Liver (tissue), 8 donors: ENCODE measurements at regions not wholly inside any gene's neighbourhood (a gene's known extent, or its start where the extent isn't known, plus 50 kb on each side); places are given as distances from the start of the nearest gene placed in this dataset.

Experiments used
- DNase-seq: peaks from one replicate; pipeline ENCODE4 v3.0.0-alpha.2; 2017; ENCODE audit warnings: low spot score
- H3K27ac ChIP-seq, 2 donors: one replicate each; pipeline ENCODE4 v1.7.0; 2013; ENCODE audit warnings: inconsistent platforms in 2 of 2, low read length in 2 of 2, control low read depth in 1 of 2, low read depth in 1 of 2, mild to moderate bottlenecking in 1 of 2
- H3K27me3 ChIP-seq, 4 donors: one replicate each; pipeline versions ENCODE4 v1.6.1 to v1.7.0; 2013; ENCODE audit warnings: low read length in 3 of 4, inconsistent platforms in 1 of 4, mild to moderate bottlenecking in 1 of 4, moderate library complexity in 1 of 4; ENCODE audit not compliant: control insufficient read depth in 4 of 4, insufficient read depth in 4 of 4
- H3K36me3 ChIP-seq, 4 donors: one replicate each; pipeline versions ENCODE4 v1.6.1 to v1.7.0; 2013; ENCODE audit warnings: low read length in 3 of 4, mild to moderate bottlenecking in 3 of 4, low read depth in 1 of 4, moderate library complexity in 1 of 4; ENCODE audit not compliant: control insufficient read depth in 4 of 4, insufficient read depth in 3 of 4
- H3K4me1 ChIP-seq, 4 donors: one replicate each; pipeline versions ENCODE4 v1.6.1 to v1.7.0; 2013; ENCODE audit warnings: low read length in 3 of 4, mild to moderate bottlenecking in 3 of 4, moderate library complexity in 1 of 4; ENCODE audit not compliant: control insufficient read depth in 4 of 4, insufficient read depth in 4 of 4
- H3K4me3 ChIP-seq, 3 donors: one replicate each; pipeline versions ENCODE4 v1.6.1 to v1.7.0; 2013; ENCODE audit warnings: low read length in 3 of 3, control low read depth in 1 of 3, low read depth in 1 of 3, mild to moderate bottlenecking in 1 of 3
- H3K9ac ChIP-seq, 2 donors: one replicate each; pipeline ENCODE4 v1.7.0; 2013; ENCODE audit warnings: low read length in 2 of 2, mild to moderate bottlenecking in 2 of 2, moderate library complexity in 2 of 2, control low read depth in 1 of 2, low read depth in 1 of 2
- H3K9me3 ChIP-seq, 4 donors: one replicate each; pipeline versions ENCODE4 v1.6.1 to v1.7.0; 2013; ENCODE audit warnings: low read length in 3 of 4; ENCODE audit not compliant: control insufficient read depth in 4 of 4
- EGR1 ChIP-seq, 2 donors: IDR thresholded peaks; 2 replicates each; pipeline ENCODE4 v1.6.1; 2016 to 2018; ENCODE audit warnings: antibody characterized with exemption in 2 of 2, low read depth in 2 of 2
- FOXA1 ChIP-seq: IDR thresholded peaks from 2 replicates; pipeline ENCODE4 v1.6.1; 2016; ENCODE audit warnings: antibody characterized with exemption
- GABPA ChIP-seq, 2 donors: IDR thresholded peaks in 1 of 2; conservative IDR thresholded peaks in 1 of 2; 2 replicates each; pipeline ENCODE4 v1.6.1; 2016; ENCODE audit warnings: antibody characterized with exemption in 2 of 2, mild to moderate bottlenecking in 1 of 2, moderate library complexity in 1 of 2
- HNF4A ChIP-seq, 2 donors: conservative IDR thresholded peaks; 2 replicates each; pipeline ENCODE4 v1.6.1; 2016; ENCODE audit warnings: antibody characterized with exemption in 2 of 2, mild to moderate bottlenecking in 2 of 2
- HNF4G ChIP-seq: IDR thresholded peaks from 2 replicates; pipeline ENCODE4 v1.6.1; 2016; ENCODE audit warnings: antibody characterized with exemption
- JUND ChIP-seq, 2 donors: IDR thresholded peaks; 2 replicates each; pipeline ENCODE4 v1.6.1; 2016; ENCODE audit warnings: antibody characterized with exemption in 2 of 2
- NR2F2 ChIP-seq: IDR thresholded peaks from 2 replicates; pipeline ENCODE4 v1.6.1; 2016; ENCODE audit warnings: antibody characterized with exemption
- RAD21 ChIP-seq, 2 donors: IDR thresholded peaks; 2 replicates each; pipeline ENCODE4 v1.6.1; 2016; ENCODE audit warnings: antibody characterized with exemption in 2 of 2, mild to moderate bottlenecking in 2 of 2
- SP1 ChIP-seq: IDR thresholded peaks from 2 replicates; pipeline ENCODE4 v1.6.1; 2018; ENCODE audit warnings: antibody characterized with exemption, mild to moderate bottlenecking
- TAF1 ChIP-seq: conservative IDR thresholded peaks from 2 replicates; pipeline ENCODE4 v1.6.1; 2016; ENCODE audit warnings: antibody characterized with exemption, mild to moderate bottlenecking
- YY1 ChIP-seq: IDR thresholded peaks from 2 replicates; pipeline ENCODE4 v1.6.1; 2016; ENCODE audit warnings: antibody characterized with exemption, mild to moderate bottlenecking
- WGBS: extraction: QIAGEN DNeasy Blood & Tissue Kit; methylation state at CpG from one replicate; pipeline ENCODE4 v1.1.7; 2013; 5-methylcytosine and 5-hydroxymethylcytosine counted together
- TF ChIP-seq, protein P1 (sequence below): fragments of 150-350 bp; IDR thresholded peaks from 2 replicates; pipeline ENCODE4 v1.5.1; 2017; ENCODE audit warnings: improper control_type of control experiment, low read depth, low read length; ENCODE audit not compliant: missing input control
- TF ChIP-seq, protein P2 (sequence below): IDR thresholded peaks from 2 replicates; pipeline ENCODE4 v1.6.1; 2016; ENCODE audit warnings: antibody characterized with exemption
- TF ChIP-seq, protein P3 (sequence below): IDR thresholded peaks from 2 replicates; pipeline ENCODE4 v1.6.1; 2016; ENCODE audit warnings: antibody characterized with exemption
- TF ChIP-seq, protein P4 (sequence below): IDR thresholded peaks from 2 replicates; pipeline ENCODE4 v1.6.1; 2016; ENCODE audit warnings: antibody characterized with exemption, mild to moderate bottlenecking
- donor health status: healthy.
- donor health status: healthy.
- donor health status: healthy.
- donor health status: healthy.
- donor health status: healthy.

DNA sequence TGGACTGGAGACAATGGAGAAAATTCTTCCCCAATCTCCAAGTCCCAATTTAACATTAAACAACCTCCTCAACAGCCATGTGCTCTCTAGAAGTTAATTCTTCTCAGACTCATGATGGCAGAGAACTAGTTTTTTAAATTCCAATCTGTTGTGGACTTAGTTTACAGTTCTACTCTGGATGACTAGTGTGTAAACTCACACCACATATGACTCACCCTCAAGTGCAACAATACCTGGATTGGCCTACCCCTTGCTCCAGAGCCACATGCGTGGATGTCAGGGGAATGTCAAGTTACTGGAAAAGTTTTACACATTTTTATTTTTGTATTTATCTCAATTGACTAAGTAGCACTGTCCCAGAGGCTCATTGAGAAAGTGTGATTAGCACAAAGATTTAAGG is 136.0 kb upstream of the EFNA5 start:
- Histone ChIP-seq H3K4me3 (no peak overlapping the region), H3K9me3 (no peaks in the 10 kb centered on the region), H3K27ac (no peak overlapping the region), H3K9ac (no peak overlapping the region), H3K4me1 (no peaks in the 10 kb centered on the region), H3K27me3 (no peaks in the 10 kb centered on the region), H3K36me3 (no peaks in the 10 kb centered on the region)
- TF ChIP-seq YY1: no peak
- TF ChIP-seq RAD21 (IDR thresholded peaks at IDR 0.05): no peak
- no peak for TF ChIP-seq FOXA1
- TF ChIP-seq SP1: no peak
- TF ChIP-seq EGR1 (IDR thresholded peaks at IDR 0.05; ENCODE audit: low read depth in 2 of 2): no peak
- TF ChIP-seq, protein P1, sequence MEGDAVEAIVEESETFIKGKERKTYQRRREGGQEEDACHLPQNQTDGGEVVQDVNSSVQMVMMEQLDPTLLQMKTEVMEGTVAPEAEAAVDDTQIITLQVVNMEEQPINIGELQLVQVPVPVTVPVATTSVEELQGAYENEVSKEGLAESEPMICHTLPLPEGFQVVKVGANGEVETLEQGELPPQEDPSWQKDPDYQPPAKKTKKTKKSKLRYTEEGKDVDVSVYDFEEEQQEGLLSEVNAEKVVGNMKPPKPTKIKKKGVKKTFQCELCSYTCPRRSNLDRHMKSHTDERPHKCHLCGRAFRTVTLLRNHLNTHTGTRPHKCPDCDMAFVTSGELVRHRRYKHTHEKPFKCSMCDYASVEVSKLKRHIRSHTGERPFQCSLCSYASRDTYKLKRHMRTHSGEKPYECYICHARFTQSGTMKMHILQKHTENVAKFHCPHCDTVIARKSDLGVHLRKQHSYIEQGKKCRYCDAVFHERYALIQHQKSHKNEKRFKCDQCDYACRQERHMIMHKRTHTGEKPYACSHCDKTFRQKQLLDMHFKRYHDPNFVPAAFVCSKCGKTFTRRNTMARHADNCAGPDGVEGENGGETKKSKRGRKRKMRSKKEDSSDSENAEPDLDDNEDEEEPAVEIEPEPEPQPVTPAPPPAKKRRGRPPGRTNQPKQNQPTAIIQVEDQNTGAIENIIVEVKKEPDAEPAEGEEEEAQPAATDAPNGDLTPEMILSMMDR: no peak
- TF ChIP-seq HNF4A (conservative IDR thresholded peaks at IDR 0.05): no peak
- TF ChIP-seq GABPA (IDR thresholded peaks at IDR 0.05 in 1 of 2, conservative IDR thresholded peaks at IDR 0.05 in 1 of 2): no peak
- no peak for TF ChIP-seq TAF1
- TF ChIP-seq JUND (IDR thresholded peaks at IDR 0.05): no peak
- TF ChIP-seq, protein P2, sequence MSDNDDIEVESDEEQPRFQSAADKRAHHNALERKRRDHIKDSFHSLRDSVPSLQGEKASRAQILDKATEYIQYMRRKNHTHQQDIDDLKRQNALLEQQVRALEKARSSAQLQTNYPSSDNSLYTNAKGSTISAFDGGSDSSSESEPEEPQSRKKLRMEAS: no peak
- TF ChIP-seq, protein P3, sequence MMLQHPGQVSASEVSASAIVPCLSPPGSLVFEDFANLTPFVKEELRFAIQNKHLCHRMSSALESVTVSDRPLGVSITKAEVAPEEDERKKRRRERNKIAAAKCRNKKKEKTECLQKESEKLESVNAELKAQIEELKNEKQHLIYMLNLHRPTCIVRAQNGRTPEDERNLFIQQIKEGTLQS: no peak
- TF ChIP-seq, protein P4, sequence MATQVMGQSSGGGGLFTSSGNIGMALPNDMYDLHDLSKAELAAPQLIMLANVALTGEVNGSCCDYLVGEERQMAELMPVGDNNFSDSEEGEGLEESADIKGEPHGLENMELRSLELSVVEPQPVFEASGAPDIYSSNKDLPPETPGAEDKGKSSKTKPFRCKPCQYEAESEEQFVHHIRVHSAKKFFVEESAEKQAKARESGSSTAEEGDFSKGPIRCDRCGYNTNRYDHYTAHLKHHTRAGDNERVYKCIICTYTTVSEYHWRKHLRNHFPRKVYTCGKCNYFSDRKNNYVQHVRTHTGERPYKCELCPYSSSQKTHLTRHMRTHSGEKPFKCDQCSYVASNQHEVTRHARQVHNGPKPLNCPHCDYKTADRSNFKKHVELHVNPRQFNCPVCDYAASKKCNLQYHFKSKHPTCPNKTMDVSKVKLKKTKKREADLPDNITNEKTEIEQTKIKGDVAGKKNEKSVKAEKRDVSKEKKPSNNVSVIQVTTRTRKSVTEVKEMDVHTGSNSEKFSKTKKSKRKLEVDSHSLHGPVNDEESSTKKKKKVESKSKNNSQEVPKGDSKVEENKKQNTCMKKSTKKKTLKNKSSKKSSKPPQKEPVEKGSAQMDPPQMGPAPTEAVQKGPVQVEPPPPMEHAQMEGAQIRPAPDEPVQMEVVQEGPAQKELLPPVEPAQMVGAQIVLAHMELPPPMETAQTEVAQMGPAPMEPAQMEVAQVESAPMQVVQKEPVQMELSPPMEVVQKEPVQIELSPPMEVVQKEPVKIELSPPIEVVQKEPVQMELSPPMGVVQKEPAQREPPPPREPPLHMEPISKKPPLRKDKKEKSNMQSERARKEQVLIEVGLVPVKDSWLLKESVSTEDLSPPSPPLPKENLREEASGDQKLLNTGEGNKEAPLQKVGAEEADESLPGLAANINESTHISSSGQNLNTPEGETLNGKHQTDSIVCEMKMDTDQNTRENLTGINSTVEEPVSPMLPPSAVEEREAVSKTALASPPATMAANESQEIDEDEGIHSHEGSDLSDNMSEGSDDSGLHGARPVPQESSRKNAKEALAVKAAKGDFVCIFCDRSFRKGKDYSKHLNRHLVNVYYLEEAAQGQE: no peak
- TF ChIP-seq HNF4G: no peak
- TF ChIP-seq NR2F2: no peak
- DNase-seq: no peak
- 90% methylated on average over 1 of the region's 1 CpG for WGBS

DNA sequence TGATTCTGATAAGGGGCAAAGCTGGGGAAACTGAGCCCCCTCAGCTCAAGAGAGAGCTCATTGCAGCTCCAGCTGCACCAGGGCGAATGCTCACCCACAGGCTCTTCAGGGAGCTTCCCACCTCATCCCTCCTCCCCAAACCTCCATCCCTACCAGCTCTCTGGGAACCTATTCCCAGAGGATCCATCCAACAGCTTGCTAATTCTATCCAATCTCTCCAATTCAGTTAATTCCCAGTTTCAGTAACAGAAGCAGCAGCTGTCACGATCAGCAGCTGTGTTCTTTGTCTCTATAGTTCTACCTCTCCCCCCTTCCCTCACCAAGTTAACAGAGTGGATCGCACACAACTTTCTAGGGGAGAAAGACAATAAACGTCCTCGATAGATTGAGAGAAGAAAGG is 135.5 kb upstream of the EFNA5 start:
- Histone ChIP-seq H3K36me3 (no peaks in the 10 kb centered on the region), H3K4me3 (no peak overlapping the region), H3K27me3 (no peaks in the 10 kb centered on the region), H3K27ac (no peak overlapping the region), H3K9ac (no peak overlapping the region), H3K4me1 (no peaks in the 10 kb centered on the region), H3K9me3 (no peaks in the 10 kb centered on the region)
- no peak for DNase-seq
- 77% methylated on average over 5 of the region's 5 CpGs for WGBS
- TF ChIP-seq, protein P3: no peak
- TF ChIP-seq, protein P4: no peak
- TF ChIP-seq JUND (IDR thresholded peaks at IDR 0.05) (no peak), RAD21 (IDR thresholded peaks at IDR 0.05) (no peak), YY1 (no peak)
- TF ChIP-seq, protein P1: no peak
